HepG2 (cell line): ENCODE measurements at regions not wholly inside any gene's neighbourhood (a gene's known extent, or its start where the extent isn't known, plus 50 kb on each side); places are given as distances from the start of the nearest gene placed in this dataset.
A peak's percentile ranks its signal among the peaks of the same experiment; 100 is the strongest.

Experiments
- FOXJ3 ChIP-seq: sonication (generic); formaldehyde crosslinking; IDR thresholded peaks from 2 replicates; pipeline ENCODE4 v1.4.0; 2020; ENCODE audit warnings: missing genetic modification reagents, mild to moderate bottlenecking, borderline replicate concordance
- FOXP1 ChIP-seq, 2 experiments: fragments of 450-650 bp in 1 of 2; IDR thresholded peaks; 2 replicates each; pipeline ENCODE4 v1.6.1; 2017 to 2018; ENCODE audit warnings: antibody characterized with exemption in 1 of 2
- HNF4G ChIP-seq, 2 experiments: sonication (generic) in 1 of 2; formaldehyde crosslinking in 1 of 2; IDR thresholded peaks; 2 replicates each; pipeline versions ENCODE4 v1.4.0 to v1.6.1; 2011 to 2020; ENCODE audit warnings: borderline replicate concordance in 2 of 2, low read depth in 2 of 2, mild to moderate bottlenecking in 2 of 2, low read length in 1 of 2, missing genetic modification reagents in 1 of 2, moderate library complexity in 1 of 2
- KAT7 ChIP-seq: IDR thresholded peaks from 2 replicates; pipeline ENCODE4 v1.6.1; 2018; ENCODE audit warnings: borderline replicate concordance, missing compliant biosample characterization
- MAF1 ChIP-seq: sonication (generic); formaldehyde crosslinking; IDR thresholded peaks from 2 replicates; pipeline ENCODE4 v1.5.0; 2020; ENCODE audit warnings: missing genetic modification reagents, borderline replicate concordance
- MBNL3 ChIP-seq: fragments of 250-450 bp; sonication (Bioruptor Pico); conservative IDR thresholded peaks from 2 replicates; pipeline ENCODE4 v1.8.0; 2022; ENCODE audit warnings: mild to moderate bottlenecking, inconsistent platforms
- MEF2D ChIP-seq: sonication (generic); formaldehyde crosslinking; IDR thresholded peaks from 2 replicates; pipeline ENCODE4 v1.5.1; 2020; ENCODE audit warnings: mild to moderate bottlenecking, missing genetic modification reagents
- NFE2 ChIP-seq: sonication (generic); formaldehyde crosslinking; IDR thresholded peaks from 2 replicates; pipeline ENCODE4 v1.4.0; 2020; ENCODE audit warnings: missing genetic modification reagents
- NKX3-1 ChIP-seq: sonication (generic); formaldehyde crosslinking; IDR thresholded peaks from 2 replicates; pipeline ENCODE4 v1.5.0; 2020; ENCODE audit warnings: missing genetic modification reagents
- NR2F6 ChIP-seq, 2 experiments: IDR thresholded peaks; 2 replicates each; pipeline ENCODE4 v1.6.1; 2016; ENCODE audit warnings: antibody characterized with exemption in 1 of 2, mild to moderate bottlenecking in 1 of 2
- RXRA ChIP-seq: sonication (generic); formaldehyde crosslinking; IDR thresholded peaks from 2 replicates; pipeline ENCODE4 v1.5.1; 2020; ENCODE audit warnings: missing genetic modification reagents
- SIX4 ChIP-seq: sonication (generic); formaldehyde crosslinking; IDR thresholded peaks from 2 replicates; pipeline ENCODE4 v1.4.0; 2020; ENCODE audit warnings: missing genetic modification reagents
- SOX6 ChIP-seq, 2 experiments: fragments of 450-650 bp in 1 of 2; sonication (generic) in 1 of 2; formaldehyde crosslinking in 1 of 2; IDR thresholded peaks; 2 replicates each; pipeline versions ENCODE4 v1.4.0 to v1.6.1; 2017 to 2020; ENCODE audit warnings: antibody characterized with exemption in 1 of 2, mild to moderate bottlenecking in 1 of 2, missing genetic modification reagents in 1 of 2
- SP140L ChIP-seq: sonication (generic); formaldehyde crosslinking; IDR thresholded peaks from 2 replicates; pipeline ENCODE4 v1.4.0; 2020; ENCODE audit warnings: missing genetic modification reagents, borderline replicate concordance
- TBL1XR1 ChIP-seq: fragments of 150-350 bp; IDR thresholded peaks from 2 replicates; pipeline ENCODE4 v1.6.1; 2014; ENCODE audit warnings: borderline replicate concordance, low read length; ENCODE audit not compliant: partially characterized antibody
- ZBTB8A ChIP-seq: sonication (generic); formaldehyde crosslinking; IDR thresholded peaks from 2 replicates; pipeline ENCODE4 v1.4.0; 2020; ENCODE audit warnings: mild to moderate bottlenecking, low read depth, missing genetic modification reagents, borderline replicate concordance
- ZNF160 ChIP-seq: sonication (generic); formaldehyde crosslinking; IDR thresholded peaks from 2 replicates; pipeline ENCODE4 v1.8.0; 2022; ENCODE audit warnings: mild to moderate bottlenecking, inconsistent platforms, missing genetic modification reagents
- ZNF260 ChIP-seq: sonication (generic); formaldehyde crosslinking; IDR thresholded peaks from 2 replicates; pipeline ENCODE4 v1.4.0; 2020; ENCODE audit warnings: missing genetic modification reagents, low read depth, mild to moderate bottlenecking, borderline replicate concordance
- ZNF749 ChIP-seq: sonication (generic); formaldehyde crosslinking; IDR thresholded peaks from 2 replicates; pipeline ENCODE4 v1.8.0; 2022; ENCODE audit warnings: mild to moderate bottlenecking, missing genetic modification reagents, moderate library complexity, borderline replicate concordance
- TF ChIP-seq, protein P1 (sequence below): sonication (generic); formaldehyde crosslinking; IDR thresholded peaks from 2 replicates; pipeline ENCODE4 v1.5.0; 2020; ENCODE audit warnings: missing genetic modification reagents, mild to moderate bottlenecking, borderline replicate concordance
- TF ChIP-seq, protein P2 (sequence below): sonication (generic); formaldehyde crosslinking; IDR thresholded peaks from 2 replicates; pipeline ENCODE4 v1.5.1; 2020; ENCODE audit warnings: mild to moderate bottlenecking, missing genetic modification reagents, borderline replicate concordance
- TF ChIP-seq, protein P3 (sequence below): sonication (generic); formaldehyde crosslinking; IDR thresholded peaks from 2 replicates; pipeline ENCODE4 v1.4.0; 2020; ENCODE audit warnings: mild to moderate bottlenecking, missing genetic modification reagents

DNA sequence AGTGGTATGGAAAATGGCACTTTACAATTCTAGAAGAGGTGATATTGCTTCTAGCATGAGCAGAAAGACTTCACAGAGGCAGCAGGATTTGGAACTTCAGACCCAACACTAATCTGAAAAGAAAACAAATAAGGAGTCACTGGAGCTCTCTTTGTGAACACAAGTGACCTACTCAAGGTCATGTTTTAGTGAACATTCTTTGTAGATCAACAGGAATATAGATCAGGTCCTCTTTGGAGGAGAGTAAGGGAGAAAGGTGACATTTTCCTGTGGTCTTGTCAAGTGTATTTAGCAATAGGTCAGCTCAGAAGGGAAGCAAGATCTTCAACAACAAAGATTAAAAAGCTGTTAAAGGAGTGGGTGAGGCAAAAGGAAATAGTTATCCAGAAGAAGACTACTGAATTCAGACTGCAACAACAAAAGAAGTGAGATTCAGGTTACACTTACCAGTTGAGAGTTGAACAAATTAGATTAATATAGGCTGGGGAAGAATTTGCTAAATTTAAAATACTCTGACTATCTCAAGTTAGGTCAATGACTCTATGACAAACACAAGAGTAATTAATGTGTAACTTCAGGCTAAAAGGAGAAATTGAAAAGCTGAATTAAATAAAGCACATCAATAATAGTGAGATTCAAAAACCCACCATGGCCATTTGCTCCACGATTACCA is 528.2 kb downstream of the RPS29 start (continued):
- TF ChIP-seq HNF4G (IDR thresholded peaks at IDR 0.05; ENCODE audit: borderline replicate concordance, low read depth, low read length) (no peak), HNF4G (CRISPR knock-in tag; IDR thresholded peaks at IDR 0.05; ENCODE audit: borderline replicate concordance, low read depth) (no peak), NFE2 (CRISPR knock-in tag) (no peak), RXRA (CRISPR knock-in tag) (no peak), NR2F6 (IDR thresholded peaks at IDR 0.05) (peak; percentile 81), NR2F6 (CRISPR knock-in tag; IDR thresholded peaks at IDR 0.05) (no peak), ZBTB8A (no peak), ZNF260 (no peak), NKX3-1 (CRISPR knock-in tag) (0 out of 2 replicates have a peak, but pooled peaks have one; percentile 11), FOXP1 (IDR thresholded peaks at IDR 0.05) (no peak), FOXP1 (CRISPR knock-in tag; IDR thresholded peaks at IDR 0.05) (peak; percentile 45; the same call in 1 of the 2 replicates), MBNL3 (CRISPR knock-in tag) (no peak), SP140L (CRISPR knock-in tag) (no peak), SOX6 (IDR thresholded peaks at IDR 0.05) (no peak), SOX6 (CRISPR knock-in tag; IDR thresholded peaks at IDR 0.05) (peak; percentile 59), ZNF749 (no peak), MAF1 (no peak), ZNF160 (CRISPR knock-in tag) (no peak), TBL1XR1 (no peak), KAT7 (no peak), SIX4 (CRISPR knock-in tag) (0 out of 2 replicates have a peak, but pooled peaks have one; percentile 15), MEF2D (CRISPR knock-in tag) (no peak), FOXJ3 (CRISPR knock-in tag) (peak; percentile 69; the same call in 1 of the 2 replicates)
- TF ChIP-seq, protein P1, sequence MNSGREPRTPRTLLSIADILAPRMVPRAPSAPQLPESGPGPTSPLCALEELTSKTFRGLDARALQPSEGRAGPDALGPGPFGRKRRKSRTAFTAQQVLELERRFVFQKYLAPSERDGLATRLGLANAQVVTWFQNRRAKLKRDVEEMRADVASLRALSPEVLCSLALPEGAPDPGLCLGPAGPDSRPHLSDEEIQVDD (CRISPR knock-in tag): no peak
- TF ChIP-seq, protein P2, sequence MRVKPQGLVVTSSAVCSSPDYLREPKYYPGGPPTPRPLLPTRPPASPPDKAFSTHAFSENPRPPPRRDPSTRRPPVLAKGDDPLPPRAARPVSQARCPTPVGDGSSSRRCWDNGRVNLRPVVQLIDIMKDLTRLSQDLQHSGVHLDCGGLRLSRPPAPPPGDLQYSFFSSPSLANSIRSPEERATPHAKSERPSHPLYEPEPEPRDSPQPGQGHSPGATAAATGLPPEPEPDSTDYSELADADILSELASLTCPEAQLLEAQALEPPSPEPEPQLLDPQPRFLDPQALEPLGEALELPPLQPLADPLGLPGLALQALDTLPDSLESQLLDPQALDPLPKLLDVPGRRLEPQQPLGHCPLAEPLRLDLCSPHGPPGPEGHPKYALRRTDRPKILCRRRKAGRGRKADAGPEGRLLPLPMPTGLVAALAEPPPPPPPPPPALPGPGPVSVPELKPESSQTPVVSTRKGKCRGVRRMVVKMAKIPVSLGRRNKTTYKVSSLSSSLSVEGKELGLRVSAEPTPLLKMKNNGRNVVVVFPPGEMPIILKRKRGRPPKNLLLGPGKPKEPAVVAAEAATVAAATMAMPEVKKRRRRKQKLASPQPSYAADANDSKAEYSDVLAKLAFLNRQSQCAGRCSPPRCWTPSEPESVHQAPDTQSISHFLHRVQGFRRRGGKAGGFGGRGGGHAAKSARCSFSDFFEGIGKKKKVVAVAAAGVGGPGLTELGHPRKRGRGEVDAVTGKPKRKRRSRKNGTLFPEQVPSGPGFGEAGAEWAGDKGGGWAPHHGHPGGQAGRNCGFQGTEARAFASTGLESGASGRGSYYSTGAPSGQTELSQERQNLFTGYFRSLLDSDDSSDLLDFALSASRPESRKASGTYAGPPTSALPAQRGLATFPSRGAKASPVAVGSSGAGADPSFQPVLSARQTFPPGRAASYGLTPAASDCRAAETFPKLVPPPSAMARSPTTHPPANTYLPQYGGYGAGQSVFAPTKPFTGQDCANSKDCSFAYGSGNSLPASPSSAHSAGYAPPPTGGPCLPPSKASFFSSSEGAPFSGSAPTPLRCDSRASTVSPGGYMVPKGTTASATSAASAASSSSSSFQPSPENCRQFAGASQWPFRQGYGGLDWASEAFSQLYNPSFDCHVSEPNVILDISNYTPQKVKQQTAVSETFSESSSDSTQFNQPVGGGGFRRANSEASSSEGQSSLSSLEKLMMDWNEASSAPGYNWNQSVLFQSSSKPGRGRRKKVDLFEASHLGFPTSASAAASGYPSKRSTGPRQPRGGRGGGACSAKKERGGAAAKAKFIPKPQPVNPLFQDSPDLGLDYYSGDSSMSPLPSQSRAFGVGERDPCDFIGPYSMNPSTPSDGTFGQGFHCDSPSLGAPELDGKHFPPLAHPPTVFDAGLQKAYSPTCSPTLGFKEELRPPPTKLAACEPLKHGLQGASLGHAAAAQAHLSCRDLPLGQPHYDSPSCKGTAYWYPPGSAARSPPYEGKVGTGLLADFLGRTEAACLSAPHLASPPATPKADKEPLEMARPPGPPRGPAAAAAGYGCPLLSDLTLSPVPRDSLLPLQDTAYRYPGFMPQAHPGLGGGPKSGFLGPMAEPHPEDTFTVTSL (CRISPR knock-in tag): peak; percentile 90
- TF ChIP-seq, protein P3, sequence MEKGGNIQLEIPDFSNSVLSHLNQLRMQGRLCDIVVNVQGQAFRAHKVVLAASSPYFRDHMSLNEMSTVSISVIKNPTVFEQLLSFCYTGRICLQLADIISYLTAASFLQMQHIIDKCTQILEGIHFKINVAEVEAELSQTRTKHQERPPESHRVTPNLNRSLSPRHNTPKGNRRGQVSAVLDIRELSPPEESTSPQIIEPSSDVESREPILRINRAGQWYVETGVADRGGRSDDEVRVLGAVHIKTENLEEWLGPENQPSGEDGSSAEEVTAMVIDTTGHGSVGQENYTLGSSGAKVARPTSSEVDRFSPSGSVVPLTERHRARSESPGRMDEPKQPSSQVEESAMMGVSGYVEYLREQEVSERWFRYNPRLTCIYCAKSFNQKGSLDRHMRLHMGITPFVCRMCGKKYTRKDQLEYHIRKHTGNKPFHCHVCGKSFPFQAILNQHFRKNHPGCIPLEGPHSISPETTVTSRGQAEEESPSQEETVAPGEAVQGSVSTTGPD (CRISPR knock-in tag): no peak
